NB4 (cell line): ENCODE measurements at regions not wholly inside any gene's neighbourhood (a gene's known extent, or its start where the extent isn't known, plus 50 kb on each side); places are given as distances from the start of the nearest gene placed in this dataset.

Source experiments
- MYC ChIP-seq: IDR thresholded peaks from 2 replicates; pipeline ENCODE4 v1.6.1; 2011; ENCODE audit warnings: low read depth, low read length
- POLR2A ChIP-seq: IDR thresholded peaks from 2 replicates; pipeline ENCODE4 v1.6.1; 2011; ENCODE audit warnings: mild to moderate bottlenecking; ENCODE audit not compliant: insufficient read length; ENCODE audit errors: extremely low read depth
- TF ChIP-seq, protein P1 (sequence below): IDR thresholded peaks from one replicate; pipeline ENCODE4 v1.5.1; 2012; ENCODE audit warnings: low read depth, low read length

- TF ChIP-seq, protein P1, sequence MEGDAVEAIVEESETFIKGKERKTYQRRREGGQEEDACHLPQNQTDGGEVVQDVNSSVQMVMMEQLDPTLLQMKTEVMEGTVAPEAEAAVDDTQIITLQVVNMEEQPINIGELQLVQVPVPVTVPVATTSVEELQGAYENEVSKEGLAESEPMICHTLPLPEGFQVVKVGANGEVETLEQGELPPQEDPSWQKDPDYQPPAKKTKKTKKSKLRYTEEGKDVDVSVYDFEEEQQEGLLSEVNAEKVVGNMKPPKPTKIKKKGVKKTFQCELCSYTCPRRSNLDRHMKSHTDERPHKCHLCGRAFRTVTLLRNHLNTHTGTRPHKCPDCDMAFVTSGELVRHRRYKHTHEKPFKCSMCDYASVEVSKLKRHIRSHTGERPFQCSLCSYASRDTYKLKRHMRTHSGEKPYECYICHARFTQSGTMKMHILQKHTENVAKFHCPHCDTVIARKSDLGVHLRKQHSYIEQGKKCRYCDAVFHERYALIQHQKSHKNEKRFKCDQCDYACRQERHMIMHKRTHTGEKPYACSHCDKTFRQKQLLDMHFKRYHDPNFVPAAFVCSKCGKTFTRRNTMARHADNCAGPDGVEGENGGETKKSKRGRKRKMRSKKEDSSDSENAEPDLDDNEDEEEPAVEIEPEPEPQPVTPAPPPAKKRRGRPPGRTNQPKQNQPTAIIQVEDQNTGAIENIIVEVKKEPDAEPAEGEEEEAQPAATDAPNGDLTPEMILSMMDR: no peak
- TF ChIP-seq POLR2A (no peak), MYC (no peak)
Observed at GRCh38 chr1:14011888-14012287, 311.9 kb downstream of the PRDM2 start.
